ENCODE measurements at regions not wholly inside any gene's neighbourhood (a gene's known extent, or its start where the extent isn't known, plus 50 kb on each side); places are given as distances from the start of the nearest gene placed in this dataset.

DNA sequence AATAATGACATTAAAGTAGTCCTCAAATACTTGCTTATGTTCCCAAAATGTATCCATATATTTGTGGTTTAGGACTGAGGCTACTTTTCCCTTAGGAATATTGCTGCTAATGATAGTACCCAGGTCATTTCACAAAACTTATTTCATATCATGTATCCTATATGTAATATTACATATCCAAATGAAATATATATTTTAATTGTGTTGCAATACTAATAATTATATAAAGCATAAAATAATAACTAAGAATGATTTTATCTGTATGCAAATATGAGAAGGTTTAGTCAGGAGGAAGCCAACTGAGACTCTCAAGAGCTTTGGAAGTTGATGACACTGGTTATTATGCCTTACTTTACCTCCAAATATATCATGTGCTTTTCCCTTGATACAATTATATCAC, 231.5 kb upstream of the KLF14 start:
- TF ChIP-seq ZNF670 (tag by site-specific recombination; IDR thresholded peaks at IDR 0.05; ENCODE audit: low read depth) (no peak), ZNF571 (tag by site-specific recombination; IDR thresholded peaks at IDR 0.05) (no peak), PRDM1 (tag by site-specific recombination; IDR thresholded peaks at IDR 0.05) (no peak)
- TF ChIP-seq, protein P1, sequence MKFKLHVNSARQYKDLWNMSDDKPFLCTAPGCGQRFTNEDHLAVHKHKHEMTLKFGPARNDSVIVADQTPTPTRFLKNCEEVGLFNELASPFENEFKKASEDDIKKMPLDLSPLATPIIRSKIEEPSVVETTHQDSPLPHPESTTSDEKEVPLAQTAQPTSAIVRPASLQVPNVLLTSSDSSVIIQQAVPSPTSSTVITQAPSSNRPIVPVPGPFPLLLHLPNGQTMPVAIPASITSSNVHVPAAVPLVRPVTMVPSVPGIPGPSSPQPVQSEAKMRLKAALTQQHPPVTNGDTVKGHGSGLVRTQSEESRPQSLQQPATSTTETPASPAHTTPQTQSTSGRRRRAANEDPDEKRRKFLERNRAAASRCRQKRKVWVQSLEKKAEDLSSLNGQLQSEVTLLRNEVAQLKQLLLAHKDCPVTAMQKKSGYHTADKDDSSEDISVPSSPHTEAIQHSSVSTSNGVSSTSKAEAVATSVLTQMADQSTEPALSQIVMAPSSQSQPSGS (tag by site-specific recombination; IDR thresholded peaks at IDR 0.05; ENCODE audit: low read depth), result no peak
- TF ChIP-seq, protein P2, sequence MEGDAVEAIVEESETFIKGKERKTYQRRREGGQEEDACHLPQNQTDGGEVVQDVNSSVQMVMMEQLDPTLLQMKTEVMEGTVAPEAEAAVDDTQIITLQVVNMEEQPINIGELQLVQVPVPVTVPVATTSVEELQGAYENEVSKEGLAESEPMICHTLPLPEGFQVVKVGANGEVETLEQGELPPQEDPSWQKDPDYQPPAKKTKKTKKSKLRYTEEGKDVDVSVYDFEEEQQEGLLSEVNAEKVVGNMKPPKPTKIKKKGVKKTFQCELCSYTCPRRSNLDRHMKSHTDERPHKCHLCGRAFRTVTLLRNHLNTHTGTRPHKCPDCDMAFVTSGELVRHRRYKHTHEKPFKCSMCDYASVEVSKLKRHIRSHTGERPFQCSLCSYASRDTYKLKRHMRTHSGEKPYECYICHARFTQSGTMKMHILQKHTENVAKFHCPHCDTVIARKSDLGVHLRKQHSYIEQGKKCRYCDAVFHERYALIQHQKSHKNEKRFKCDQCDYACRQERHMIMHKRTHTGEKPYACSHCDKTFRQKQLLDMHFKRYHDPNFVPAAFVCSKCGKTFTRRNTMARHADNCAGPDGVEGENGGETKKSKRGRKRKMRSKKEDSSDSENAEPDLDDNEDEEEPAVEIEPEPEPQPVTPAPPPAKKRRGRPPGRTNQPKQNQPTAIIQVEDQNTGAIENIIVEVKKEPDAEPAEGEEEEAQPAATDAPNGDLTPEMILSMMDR (tag by site-specific recombination; IDR thresholded peaks at IDR 0.05), result no peak

All from HEK293 (cell line).